ENCODE measurements at regions not wholly inside any gene's neighbourhood (a gene's known extent, or its start where the extent isn't known, plus 50 kb on each side); places are given as distances from the start of the nearest gene placed in this dataset.
"Not testable (repeated sequence)": the region's sequence is repeated elsewhere in the genome, so short reads cannot be mapped to it uniquely, and the experiment has no call there.

DNA sequence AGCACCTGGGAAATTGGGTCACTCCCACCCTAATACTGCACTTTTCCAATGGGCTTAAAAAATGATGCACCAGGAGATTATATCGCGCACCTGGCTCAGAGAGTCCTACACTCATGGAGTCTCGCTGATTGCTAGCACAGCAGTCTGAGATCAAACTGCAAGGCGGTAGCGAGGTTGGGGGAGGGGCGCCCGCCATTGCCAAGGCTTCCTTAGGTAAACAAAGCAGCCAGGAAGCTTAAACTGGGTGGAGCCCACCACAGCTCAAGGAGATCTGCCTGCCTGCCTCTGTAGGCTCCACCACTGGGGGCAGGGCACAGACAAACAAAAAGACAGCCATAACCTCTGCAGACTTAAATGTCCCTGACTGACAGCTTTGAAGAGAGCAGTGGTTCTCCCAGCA, 497.1 kb downstream of the MAGEE1 start:
- TF ChIP-seq CTCF (conservative IDR thresholded peaks at IDR 0.05); ZFX (IDR thresholded peaks at IDR 0.05): not testable (repeated sequence)
